GM06990 (cell line): ENCODE measurements at regions not wholly inside any gene's neighbourhood (a gene's known extent, or its start where the extent isn't known, plus 50 kb on each side); places are given as distances from the start of the nearest gene placed in this dataset.

Source experiments
- DNase-seq: peaks from one replicate; pipeline ENCODE4 v3.0.0-alpha.2; 2011; ENCODE audit not compliant: insufficient read length; ENCODE audit errors: extremely low read depth
- H3K27me3 ChIP-seq: replicated peaks from 2 replicates; pipeline ENCODE4 v1.6.0; 2011; ENCODE audit warnings: low read length; ENCODE audit not compliant: control insufficient read depth, insufficient read depth
- H3K36me3 ChIP-seq: 2 replicates; pipeline ENCODE4 v1.5.1; 2011; ENCODE audit warnings: low read length; ENCODE audit not compliant: control insufficient read depth, insufficient read depth
- H3K4me3 ChIP-seq: replicated peaks from 2 replicates; pipeline ENCODE4 v1.5.1; 2011; ENCODE audit warnings: low read depth, mild to moderate bottlenecking, control low read depth, low read length
- TF ChIP-seq, protein P1 (sequence below): IDR thresholded peaks from 2 replicates; pipeline ENCODE4 v1.5.1; 2011; ENCODE audit warnings: low read length, control low read depth, mild to moderate bottlenecking, inconsistent platforms; ENCODE audit not compliant: insufficient read depth, poor library complexity, severe bottlenecking

- Histone ChIP-seq H3K27me3 (no peaks in the 10 kb centered on the region), H3K36me3 (no peaks in the 10 kb centered on the region), H3K4me3 (no peak overlapping the region)
- TF ChIP-seq, protein P1, sequence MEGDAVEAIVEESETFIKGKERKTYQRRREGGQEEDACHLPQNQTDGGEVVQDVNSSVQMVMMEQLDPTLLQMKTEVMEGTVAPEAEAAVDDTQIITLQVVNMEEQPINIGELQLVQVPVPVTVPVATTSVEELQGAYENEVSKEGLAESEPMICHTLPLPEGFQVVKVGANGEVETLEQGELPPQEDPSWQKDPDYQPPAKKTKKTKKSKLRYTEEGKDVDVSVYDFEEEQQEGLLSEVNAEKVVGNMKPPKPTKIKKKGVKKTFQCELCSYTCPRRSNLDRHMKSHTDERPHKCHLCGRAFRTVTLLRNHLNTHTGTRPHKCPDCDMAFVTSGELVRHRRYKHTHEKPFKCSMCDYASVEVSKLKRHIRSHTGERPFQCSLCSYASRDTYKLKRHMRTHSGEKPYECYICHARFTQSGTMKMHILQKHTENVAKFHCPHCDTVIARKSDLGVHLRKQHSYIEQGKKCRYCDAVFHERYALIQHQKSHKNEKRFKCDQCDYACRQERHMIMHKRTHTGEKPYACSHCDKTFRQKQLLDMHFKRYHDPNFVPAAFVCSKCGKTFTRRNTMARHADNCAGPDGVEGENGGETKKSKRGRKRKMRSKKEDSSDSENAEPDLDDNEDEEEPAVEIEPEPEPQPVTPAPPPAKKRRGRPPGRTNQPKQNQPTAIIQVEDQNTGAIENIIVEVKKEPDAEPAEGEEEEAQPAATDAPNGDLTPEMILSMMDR: no peak
- DNase-seq: no peak
Measured at GRCh38 chr1:82099170-82099569, 298.4 kb downstream of the ADGRL2 start.

- H3K27me3 ChIP-seq: no peaks in the 10 kb centered on the region
- H3K4me3 ChIP-seq: no peak overlapping the region
- TF ChIP-seq, protein P1: no peak
- no peaks in the 10 kb centered on the region for H3K36me3 ChIP-seq
- no peak for DNase-seq
Measured at GRCh38 chr1:82094136-82094535, 293.4 kb downstream of the ADGRL2 start.

- H3K4me3 ChIP-seq: no peak overlapping the region
- no peaks in the 10 kb centered on the region for H3K27me3 ChIP-seq
- DNase-seq: no peak
- no peaks in the 10 kb centered on the region for H3K36me3 ChIP-seq
- TF ChIP-seq, protein P1: no peak
Measured at GRCh38 chr1:82091729-82092128, 291.0 kb downstream of the ADGRL2 start.

- TF ChIP-seq, protein P1: no peak
Measured at GRCh38 chr1:82091265-82091664, 290.5 kb downstream of the ADGRL2 start.

DNA sequence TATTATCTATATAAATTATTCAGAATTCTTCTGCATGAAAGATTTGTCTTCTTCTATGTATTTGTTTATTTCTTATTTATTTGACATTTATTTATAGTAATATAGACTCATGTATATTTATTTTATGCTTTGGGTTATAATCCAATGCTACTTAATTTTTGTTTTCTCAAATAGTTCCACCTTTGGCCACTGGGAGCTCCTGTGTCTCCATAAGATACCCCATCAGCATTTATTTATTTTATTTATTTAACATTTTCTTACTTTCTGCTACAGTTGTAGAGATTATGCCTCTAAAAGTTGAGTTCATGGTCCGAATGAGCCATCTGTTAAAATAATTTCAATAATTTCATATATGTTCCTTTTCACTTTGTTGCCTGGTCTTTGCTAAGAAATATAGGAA is 289.4 kb downstream of the ADGRL2 start:
- DNase-seq: no peak
- TF ChIP-seq, protein P1: peak; percentile 45

More at GRCh38 chr1:82091265-82091664, 290.5 kb downstream of the ADGRL2 start:
- Histone ChIP-seq H3K36me3 (no peaks in the 10 kb centered on the region), H3K27me3 (no peaks in the 10 kb centered on the region), H3K4me3 (no peak overlapping the region)
- DNase-seq: no peak

DNA sequence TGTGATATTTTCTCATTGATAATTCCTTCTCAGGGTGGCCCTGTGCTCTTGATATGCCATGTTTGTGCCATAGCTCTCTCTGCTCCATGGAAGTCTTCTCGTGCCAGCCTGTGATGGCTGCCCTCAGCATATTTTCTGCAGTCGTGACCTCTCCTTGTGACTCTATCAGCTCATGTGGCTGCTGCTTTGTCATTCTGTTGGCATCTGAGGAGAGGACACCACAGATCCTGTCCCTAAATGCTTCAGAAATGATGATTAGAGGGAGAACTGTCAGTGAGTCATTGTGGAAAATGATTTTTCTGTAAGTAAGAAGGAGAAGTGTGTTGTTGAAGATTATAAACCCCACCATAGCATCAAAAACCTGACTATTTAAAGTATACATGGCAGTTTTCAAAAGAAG is 286.0 kb downstream of the ADGRL2 start:
- no peaks in the 10 kb centered on the region for H3K27me3 ChIP-seq
- no peak for DNase-seq
- no peaks in the 10 kb centered on the region for H3K36me3 ChIP-seq
- TF ChIP-seq, protein P1: no peak
- H3K4me3 ChIP-seq: no peak overlapping the region

More for the DNA sequence above, 289.4 kb downstream of the ADGRL2 start:
- no peak overlapping the region for H3K4me3 ChIP-seq
- no peaks in the 10 kb centered on the region for H3K36me3 ChIP-seq
- H3K27me3 ChIP-seq: no peaks in the 10 kb centered on the region
